ENCODE measurements at regions not wholly inside any gene's neighbourhood (a gene's known extent, or its start where the extent isn't known, plus 50 kb on each side); places are given as distances from the start of the nearest gene placed in this dataset.

- no peaks in the 10 kb centered on the region for H3K4me1 ChIP-seq (ENCODE audit: control insufficient read depth in 4 of 4, insufficient read depth in 4 of 4, low read length in 3 of 4)
- WGBS, result 73% methylated on average over 3 of the region's 3 CpGs
- TF ChIP-seq RXRA (IDR thresholded peaks at IDR 0.05) (no peak), JUND (IDR thresholded peaks at IDR 0.05) (no peak), HNF4A (conservative IDR thresholded peaks at IDR 0.05) (no peak), CTCF (IDR thresholded peaks at IDR 0.05; ENCODE audit: low read depth, low read length, missing input control) (no peak)
- TF ChIP-seq, protein P1, sequence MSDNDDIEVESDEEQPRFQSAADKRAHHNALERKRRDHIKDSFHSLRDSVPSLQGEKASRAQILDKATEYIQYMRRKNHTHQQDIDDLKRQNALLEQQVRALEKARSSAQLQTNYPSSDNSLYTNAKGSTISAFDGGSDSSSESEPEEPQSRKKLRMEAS (IDR thresholded peaks at IDR 0.05), result no peak
- H3K27me3 ChIP-seq (ENCODE audit: control insufficient read depth in 4 of 4, insufficient read depth in 4 of 4, low read length in 3 of 4), result no peaks in the 10 kb centered on the region
- no peaks in the 10 kb centered on the region for H3K36me3 ChIP-seq (ENCODE audit: control insufficient read depth in 4 of 4, insufficient read depth in 3 of 4, low read depth in 1 of 4, low read length in 3 of 4)
- no peak overlapping the region for H3K4me3 ChIP-seq (ENCODE audit: low read depth in 1 of 3, low read length in 3 of 3)
- no peak overlapping the region for H3K9ac ChIP-seq (ENCODE audit: low read depth in 1 of 2, low read length in 2 of 2)
- DNase-seq (ENCODE audit: low spot score), result no peak
- no peaks in the 10 kb centered on the region for H3K9me3 ChIP-seq (ENCODE audit: control insufficient read depth in 4 of 4, low read length in 3 of 4)
- no peak overlapping the region for H3K27ac ChIP-seq (ENCODE audit: low read depth in 1 of 2, low read length in 2 of 2)
Observed at GRCh38 chr1:238071061-238071460, 180.3 kb upstream of the ZP4 start.

- no peak for DNase-seq (ENCODE audit: low spot score)
- Histone ChIP-seq H3K36me3 (ENCODE audit: control insufficient read depth in 4 of 4, insufficient read depth in 3 of 4, low read depth in 1 of 4, low read length in 3 of 4) (no peaks in the 10 kb centered on the region), H3K9me3 (ENCODE audit: control insufficient read depth in 4 of 4, low read length in 3 of 4) (peaks cover 0 to 4% (median 0%) of the 10 kb centered on the region in 4 donors), H3K4me3 (ENCODE audit: low read depth in 1 of 3, low read length in 3 of 3) (no peak overlapping the region), H3K4me1 (ENCODE audit: control insufficient read depth in 4 of 4, insufficient read depth in 4 of 4, low read length in 3 of 4) (no peaks in the 10 kb centered on the region), H3K27me3 (ENCODE audit: control insufficient read depth in 4 of 4, insufficient read depth in 4 of 4, low read length in 3 of 4) (no peaks in the 10 kb centered on the region), H3K9ac (ENCODE audit: low read depth in 1 of 2, low read length in 2 of 2) (no peak overlapping the region), H3K27ac (ENCODE audit: low read depth in 1 of 2, low read length in 2 of 2) (no peak overlapping the region)
- WGBS, result 89% methylated on average over 4 of the region's 4 CpGs
- TF ChIP-seq RXRA (IDR thresholded peaks at IDR 0.05), result no peak
- no peak for TF ChIP-seq CTCF (IDR thresholded peaks at IDR 0.05; ENCODE audit: low read depth, low read length, missing input control)
- TF ChIP-seq FOXA1 (IDR thresholded peaks at IDR 0.05), result no peak
- TF ChIP-seq, protein P1 (IDR thresholded peaks at IDR 0.05), result no peak
Observed at GRCh38 chr1:238063454-238063853, 172.7 kb upstream of the ZP4 start.

GRCh38 chr1:238061967-238062613, 171.4 kb upstream of the ZP4 start:
- H3K9me3 ChIP-seq (ENCODE audit: control insufficient read depth in 4 of 4, low read length in 3 of 4), result peaks cover 0 to 4% (median 0%) of the 10 kb centered on the region in 4 donors
- no peak overlapping the region for H3K4me3 ChIP-seq (ENCODE audit: low read depth in 1 of 3, low read length in 3 of 3)
- WGBS, result 76% methylated on average over 3 of the region's 3 CpGs
- TF ChIP-seq, protein P1 (IDR thresholded peaks at IDR 0.05), result no peak
- TF ChIP-seq, protein P2, sequence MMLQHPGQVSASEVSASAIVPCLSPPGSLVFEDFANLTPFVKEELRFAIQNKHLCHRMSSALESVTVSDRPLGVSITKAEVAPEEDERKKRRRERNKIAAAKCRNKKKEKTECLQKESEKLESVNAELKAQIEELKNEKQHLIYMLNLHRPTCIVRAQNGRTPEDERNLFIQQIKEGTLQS (IDR thresholded peaks at IDR 0.05), result no peak
- TF ChIP-seq HNF4A (conservative IDR thresholded peaks at IDR 0.05) (no peak), RXRA (IDR thresholded peaks at IDR 0.05) (no peak), GABPA (IDR thresholded peaks at IDR 0.05 in 1 of 2, conservative IDR thresholded peaks at IDR 0.05 in 1 of 2) (no peak)
- H3K9ac ChIP-seq (ENCODE audit: low read depth in 1 of 2, low read length in 2 of 2), result no peak overlapping the region
- H3K4me1 ChIP-seq (ENCODE audit: control insufficient read depth in 4 of 4, insufficient read depth in 4 of 4, low read length in 3 of 4), result no peaks in the 10 kb centered on the region
- no peaks in the 10 kb centered on the region for H3K36me3 ChIP-seq (ENCODE audit: control insufficient read depth in 4 of 4, insufficient read depth in 3 of 4, low read depth in 1 of 4, low read length in 3 of 4)
- H3K27me3 ChIP-seq (ENCODE audit: control insufficient read depth in 4 of 4, insufficient read depth in 4 of 4, low read length in 3 of 4), result no peaks in the 10 kb centered on the region
- no peak for DNase-seq (ENCODE audit: low spot score)
- H3K27ac ChIP-seq (ENCODE audit: low read depth in 1 of 2, low read length in 2 of 2), result no peak overlapping the region
